MM.1S (cell line): ENCODE measurements at regions not wholly inside any gene's neighbourhood (a gene's known extent, or its start where the extent isn't known, plus 50 kb on each side); places are given as distances from the start of the nearest gene placed in this dataset.

Source experiments
- EZH2 ChIP-seq: fragments of 300-600 bp; sonication (generic); optimal IDR thresholded peaks from 2 replicates; pipeline ENCODE3; 2017; ENCODE audit warnings: low read depth, mild to moderate bottlenecking, antibody characterized with exemption, low read length, mixed read lengths
- EZH2phosphoT487 ChIP-seq: fragments of 300-600 bp; sonication (generic); IDR thresholded peaks from 2 replicates; pipeline ENCODE4 v1.6.1; 2018; ENCODE audit warnings: antibody characterized with exemption, low read length
- TF ChIP-seq, protein P1 (sequence below): fragments of 300-600 bp; sonication (generic); IDR thresholded peaks from 2 replicates; pipeline ENCODE4 v1.5.1; 2016; ENCODE audit warnings: antibody characterized with exemption, low read length, mixed read lengths

DNA sequence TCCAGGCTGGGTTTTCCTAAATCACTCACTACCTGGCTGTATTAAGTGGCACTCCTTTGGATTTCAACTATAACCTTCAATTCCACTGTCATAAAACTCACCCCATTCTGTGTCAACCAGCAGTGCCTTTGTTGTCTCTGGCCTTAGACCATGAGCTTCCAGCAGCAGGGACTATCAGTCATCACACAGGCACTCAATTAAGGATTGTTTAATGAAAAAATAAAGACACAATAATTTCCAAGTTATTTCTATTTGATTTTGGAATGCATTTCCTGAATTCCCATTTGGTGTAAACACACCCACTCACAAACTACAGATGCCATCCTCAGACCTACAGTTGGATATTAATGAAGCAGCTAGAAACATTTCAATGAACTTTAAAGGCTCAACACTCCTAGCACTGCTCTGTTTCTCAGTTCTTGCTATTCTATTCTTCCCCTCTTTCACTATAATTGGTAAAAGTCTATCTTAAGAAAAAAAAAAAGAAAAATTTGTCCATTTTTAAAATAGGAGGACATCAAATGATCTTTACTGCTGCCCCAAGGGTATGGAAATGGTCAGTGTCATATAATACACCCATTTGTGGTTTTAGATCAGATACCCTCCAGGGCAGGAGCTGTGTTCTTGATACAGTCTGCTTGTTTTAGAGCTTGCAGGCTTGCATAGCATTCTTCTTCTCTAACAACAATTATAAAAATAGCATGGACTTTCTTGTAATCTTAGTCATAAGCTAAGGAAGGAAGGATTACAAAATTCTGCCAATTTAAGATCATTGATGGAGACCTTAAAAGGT lies 156.4 kb downstream of the PTGER3 start:
- TF ChIP-seq EZH2 (no peak), EZH2phosphoT487 (no peak)
- TF ChIP-seq, protein P1, sequence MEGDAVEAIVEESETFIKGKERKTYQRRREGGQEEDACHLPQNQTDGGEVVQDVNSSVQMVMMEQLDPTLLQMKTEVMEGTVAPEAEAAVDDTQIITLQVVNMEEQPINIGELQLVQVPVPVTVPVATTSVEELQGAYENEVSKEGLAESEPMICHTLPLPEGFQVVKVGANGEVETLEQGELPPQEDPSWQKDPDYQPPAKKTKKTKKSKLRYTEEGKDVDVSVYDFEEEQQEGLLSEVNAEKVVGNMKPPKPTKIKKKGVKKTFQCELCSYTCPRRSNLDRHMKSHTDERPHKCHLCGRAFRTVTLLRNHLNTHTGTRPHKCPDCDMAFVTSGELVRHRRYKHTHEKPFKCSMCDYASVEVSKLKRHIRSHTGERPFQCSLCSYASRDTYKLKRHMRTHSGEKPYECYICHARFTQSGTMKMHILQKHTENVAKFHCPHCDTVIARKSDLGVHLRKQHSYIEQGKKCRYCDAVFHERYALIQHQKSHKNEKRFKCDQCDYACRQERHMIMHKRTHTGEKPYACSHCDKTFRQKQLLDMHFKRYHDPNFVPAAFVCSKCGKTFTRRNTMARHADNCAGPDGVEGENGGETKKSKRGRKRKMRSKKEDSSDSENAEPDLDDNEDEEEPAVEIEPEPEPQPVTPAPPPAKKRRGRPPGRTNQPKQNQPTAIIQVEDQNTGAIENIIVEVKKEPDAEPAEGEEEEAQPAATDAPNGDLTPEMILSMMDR: no peak
